Ammon's horn (tissue), 1 donor: ENCODE measurements at regions not wholly inside any gene's neighbourhood (a gene's known extent, or its start where the extent isn't known, plus 50 kb on each side); places are given as distances from the start of the nearest gene placed in this dataset.

Experiments
- DNase-seq: peaks from one replicate; pipeline ENCODE4 v3.0.0-alpha.2; 2016; ENCODE audit warnings: low spot score

- no peak for DNase-seq
These were observed 58.7 kb upstream of the ARHGEF26 start for GRCh38 chr3:154062513-154062912.

DNA sequence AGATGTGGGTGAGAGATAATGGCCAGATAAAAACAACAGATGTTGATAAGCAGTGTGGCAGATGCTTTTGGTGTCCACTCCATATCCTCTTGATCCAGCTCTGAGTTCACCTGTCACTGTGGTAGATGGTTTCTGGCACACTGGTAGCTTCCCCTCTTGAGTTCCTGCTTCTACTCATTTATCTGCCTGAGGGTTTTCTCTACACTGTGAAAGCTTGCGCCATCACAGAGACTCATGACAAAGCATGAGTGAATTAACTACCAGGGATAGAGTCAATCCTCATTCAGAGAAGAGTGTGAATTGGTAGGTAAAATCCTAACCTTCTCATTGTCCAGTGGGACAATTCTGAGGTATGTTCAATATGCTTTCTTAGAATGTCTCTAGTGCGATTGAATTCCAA is 50.0 kb upstream of the ARHGEF26 start:
- DNase-seq = no peak
